Brain microvascular endothelial cell (primary cell): ENCODE measurements at regions not wholly inside any gene's neighbourhood (a gene's known extent, or its start where the extent isn't known, plus 50 kb on each side); places are given as distances from the start of the nearest gene placed in this dataset.
"Not testable (repeated sequence)": the region's sequence is repeated elsewhere in the genome, so short reads cannot be mapped to it uniquely, and the experiment has no call there.

Experiments used
- DNase-seq: peaks from one replicate; pipeline ENCODE4 v3.0.0-alpha.2; 2020
- H3K27ac ChIP-seq: fragments of 250-450 bp; sonication (Bioruptor Pico); 2 replicates; pipeline ENCODE4 v1.5.1; 2020; ENCODE audit warnings: mild to moderate bottlenecking, moderate library complexity
- H3K27me3 ChIP-seq: fragments of 250-450 bp; sonication (Bioruptor Pico); replicated peaks from 2 replicates; pipeline ENCODE4 v1.5.1; 2020; ENCODE audit warnings: mild to moderate bottlenecking
- H3K36me3 ChIP-seq: fragments of 250-450 bp; sonication (Bioruptor Pico); replicated peaks from 2 replicates; pipeline ENCODE4 v1.5.1; 2020; ENCODE audit warnings: mild to moderate bottlenecking
- H3K4me3 ChIP-seq: 2 replicates; pipeline ENCODE4 v1.5.1; 2011; ENCODE audit warnings: low read depth, mild to moderate bottlenecking, control low read depth, low read length, moderate library complexity
- CTCF ChIP-seq: IDR thresholded peaks from 2 replicates; pipeline ENCODE4 v1.5.1; 2011; ENCODE audit warnings: low read depth, mild to moderate bottlenecking, moderate library complexity, low read length, control low read depth, inconsistent platforms; ENCODE audit errors: missing control alignments
- in situ Hi-C: cut with HindIII; loops from 2 replicates; pipeline ENCODE4 v1.10.0; 2017; ENCODE audit warnings: low sequenced_read_pairs, low pct_ligation_motif_present

- Histone ChIP-seq H3K4me3 (no peak overlapping the region), H3K27ac (no peak overlapping the region), H3K27me3 (no peaks in the 10 kb centered on the region), H3K36me3 (no peaks in the 10 kb centered on the region)
- DNase-seq, result no peak
- in situ Hi-C loops, result no loop called here
- no peak for TF ChIP-seq CTCF
Observed at GRCh38 chr9:25119041-25119440, 559.2 kb downstream of the TUSC1 start.

- Histone ChIP-seq H3K27me3 (no peaks in the 10 kb centered on the region), H3K4me3 (no peak overlapping the region), H3K27ac (no peak overlapping the region), H3K36me3 (no peaks in the 10 kb centered on the region)
- in situ Hi-C loops, result no loop called here
- TF ChIP-seq CTCF, result no peak
- DNase-seq, result no peak
Observed at GRCh38 chr9:25117791-25118190, 560.5 kb downstream of the TUSC1 start.

GRCh38 chr9:25102204-25102603 is 556.5 kb upstream of the IZUMO3 start:
- in situ Hi-C loops, H3K27me3 ChIP-seq, H3K27ac ChIP-seq, DNase-seq, H3K4me3 ChIP-seq, H3K36me3 ChIP-seq: not testable (repeated sequence)

- H3K4me3 ChIP-seq, result no peak overlapping the region
- H3K36me3 ChIP-seq, result no peaks in the 10 kb centered on the region
- H3K27me3 ChIP-seq, result no peaks in the 10 kb centered on the region
- in situ Hi-C loops, result no loop called here
- DNase-seq, result peak; percentile 1
- no peak overlapping the region for H3K27ac ChIP-seq
- TF ChIP-seq CTCF, result no peak
Observed at GRCh38 chr9:25094518-25094917, 548.8 kb upstream of the IZUMO3 start.

GRCh38 chr9:25078202-25078601 is 532.5 kb upstream of the IZUMO3 start:
- Histone ChIP-seq H3K27ac (no peak overlapping the region), H3K4me3 (no peak overlapping the region), H3K36me3 (no peaks in the 10 kb centered on the region), H3K27me3 (no peaks in the 10 kb centered on the region)
- TF ChIP-seq CTCF, result no peak
- DNase-seq, result no peak
- in situ Hi-C loops, result no loop called here

GRCh38 chr9:25048098-25048724 is 502.5 kb upstream of the IZUMO3 start:
- H3K36me3 ChIP-seq, result no peaks in the 10 kb centered on the region
- H3K27me3 ChIP-seq, result no peaks in the 10 kb centered on the region
- no peak overlapping the region for H3K4me3 ChIP-seq
- DNase-seq, result no peak
- no peak for TF ChIP-seq CTCF
- in situ Hi-C loops, result no loop called here
- no peak overlapping the region for H3K27ac ChIP-seq

- DNase-seq, H3K4me3 ChIP-seq, H3K27ac ChIP-seq, in situ Hi-C loops, H3K36me3 ChIP-seq, H3K27me3 ChIP-seq: not testable (repeated sequence)
Observed at GRCh38 chr9:25045469-25045868, 499.8 kb upstream of the IZUMO3 start.
